ENCODE measurements at regions not wholly inside any gene's neighbourhood (a gene's known extent, or its start where the extent isn't known, plus 50 kb on each side); places are given as distances from the start of the nearest gene placed in this dataset.
"Not testable (repeated sequence)": the region's sequence is repeated elsewhere in the genome, so short reads cannot be mapped to it uniquely, and the experiment has no call there.

GRCh38 chrX:151042842-151043241 lies 59.7 kb downstream of the HMGB3 start:
- DNase-seq (ENCODE audit: low spot score) = no peak

DNA sequence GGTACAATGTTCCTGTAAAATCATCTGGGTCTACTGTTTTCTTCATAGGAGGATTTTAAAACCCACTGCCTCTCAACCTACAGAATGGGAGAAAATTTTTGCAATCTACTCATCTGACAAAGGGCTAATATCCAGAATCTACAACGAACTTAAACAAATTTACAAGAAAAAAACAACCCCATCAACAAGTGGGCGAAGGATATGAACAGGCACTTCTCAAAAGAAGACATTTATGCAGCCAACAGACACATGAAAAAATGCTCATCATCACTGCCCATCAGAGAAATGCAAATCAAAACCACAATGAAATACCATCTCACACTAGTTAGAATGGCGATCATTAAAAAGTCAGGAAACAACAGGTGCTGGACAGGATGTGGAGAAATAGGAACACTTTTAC lies 83.2 kb downstream of the HMGB3 start:
- not testable (repeated sequence) for DNase-seq (ENCODE audit: low spot score)

DNA sequence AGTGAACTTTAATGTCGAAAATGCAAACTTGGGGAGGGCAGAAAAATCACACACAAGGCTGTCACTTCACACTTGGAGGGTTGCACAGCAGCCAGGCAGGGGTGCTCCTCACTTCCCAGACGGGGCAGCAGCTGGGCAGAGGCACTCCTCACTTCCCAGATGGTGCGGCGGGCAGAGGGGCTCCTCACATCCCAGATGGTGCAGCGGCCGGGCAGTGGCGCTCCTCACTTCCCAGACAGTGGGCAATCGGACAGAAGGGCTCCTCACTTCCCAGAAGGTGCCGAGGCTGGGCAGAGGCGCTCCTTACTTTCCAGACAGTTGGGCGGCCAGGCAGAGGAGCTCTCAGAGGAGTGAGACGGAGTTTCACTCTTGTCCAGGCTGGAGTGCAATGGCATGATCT lies 90.6 kb downstream of the HMGB3 start:
- DNase-seq (ENCODE audit: low spot score) = no peak

GRCh38 chrX:151081016-151081415 lies 95.4 kb upstream of the GPR50 start:
- DNase-seq (ENCODE audit: low spot score) = no peak

DNA sequence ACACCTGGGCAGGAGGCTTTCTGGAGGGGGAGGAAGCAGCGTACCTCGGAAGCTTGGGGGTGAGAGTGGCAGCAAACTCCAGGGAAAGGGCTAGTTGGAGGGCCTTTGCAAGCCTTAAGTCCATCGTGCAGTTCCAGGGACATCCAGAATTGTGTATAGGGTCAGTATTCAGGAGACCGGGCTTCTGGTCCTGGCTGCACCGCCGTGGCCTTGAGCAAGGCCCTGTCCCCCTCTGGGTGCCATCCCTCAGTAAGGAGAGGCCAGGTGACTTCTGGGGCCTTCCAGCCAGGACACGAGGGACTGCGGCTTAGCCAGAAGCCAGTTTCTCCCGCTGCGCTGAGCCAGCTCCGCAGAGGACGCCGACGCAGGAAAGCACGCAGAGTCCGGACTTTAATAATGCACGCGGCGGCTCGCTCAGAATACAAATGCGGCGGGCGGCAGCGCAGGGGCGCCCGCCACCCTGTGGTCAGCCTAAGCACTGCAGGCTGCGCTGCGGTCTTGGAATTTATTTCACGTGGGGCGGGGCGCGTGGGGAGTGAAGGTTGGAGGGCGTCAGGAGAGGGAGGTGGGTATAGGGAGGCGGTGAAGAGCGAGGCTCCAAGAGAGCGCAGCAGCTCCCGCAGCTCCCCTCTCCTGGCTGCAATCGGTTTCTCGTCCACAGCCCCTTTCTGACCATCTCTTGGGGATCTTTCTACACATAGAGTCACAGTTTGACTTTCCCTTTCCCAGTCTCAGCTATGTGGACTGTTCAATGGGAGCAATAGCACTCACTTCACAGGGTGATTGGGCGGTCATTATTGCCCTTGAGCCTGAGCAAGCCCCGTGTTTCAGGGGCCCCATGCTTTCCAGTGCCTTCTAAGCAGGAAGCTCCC lies 94.1 kb upstream of the GPR50 start:
- DNase-seq (ENCODE audit: low spot score) = peak; percentile 28

GRCh38 chrX:151084454-151084853 lies 91.9 kb upstream of the GPR50 start:
- no peak for DNase-seq (ENCODE audit: low spot score)

- DNase-seq (ENCODE audit: low spot score) = no peak
Measured at GRCh38 chrX:151085207-151085606, 91.2 kb upstream of the GPR50 start.

DNA sequence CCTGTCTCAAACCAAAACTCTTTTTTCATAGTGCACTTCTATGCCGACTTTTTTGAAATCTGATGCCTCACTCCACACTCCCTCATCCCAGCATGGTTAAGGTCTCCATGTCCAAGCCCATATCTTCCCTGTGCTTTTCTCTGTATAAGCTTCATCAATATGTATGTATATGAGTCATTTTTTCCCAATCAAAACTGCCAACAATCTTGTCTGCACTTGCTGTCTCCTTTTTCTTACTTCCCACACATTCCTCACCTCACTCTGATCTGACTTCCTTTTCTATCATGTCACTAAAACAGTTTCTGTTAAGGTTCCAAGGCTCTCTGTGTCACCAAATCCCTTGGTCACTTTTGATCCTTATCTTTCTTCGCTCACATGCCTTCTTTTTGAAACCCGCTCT lies 88.2 kb upstream of the GPR50 start:
- DNase-seq (ENCODE audit: low spot score) = no peak

DNA sequence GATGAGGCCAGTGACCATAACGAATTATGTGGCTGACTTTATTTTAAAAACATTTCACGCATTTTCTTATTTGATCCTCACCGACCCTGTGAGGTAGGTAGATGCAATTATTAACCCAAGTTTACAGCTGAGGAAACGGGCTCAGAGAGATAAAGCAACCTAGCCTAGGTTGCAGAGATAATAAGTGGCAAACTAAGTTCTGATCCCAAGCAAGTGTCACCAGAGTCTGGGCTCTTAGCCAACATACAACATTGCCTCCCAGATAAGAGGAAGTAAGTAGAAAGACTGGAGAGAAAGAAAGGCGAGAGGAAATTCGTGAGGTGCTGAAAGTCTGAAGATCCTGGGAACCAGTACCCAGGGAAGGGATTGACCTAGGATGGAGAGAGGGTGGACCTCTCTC lies 77.4 kb upstream of the GPR50 start:
- no peak for DNase-seq (ENCODE audit: low spot score)

GRCh38 chrX:151100799-151101198 lies 75.6 kb upstream of the GPR50 start:
- no peak for DNase-seq (ENCODE audit: low spot score)

GRCh38 chrX:151113200-151113599 lies 63.2 kb upstream of the GPR50 start:
- not testable (repeated sequence) for DNase-seq (ENCODE audit: low spot score)
